ENCODE measurements at regions not wholly inside any gene's neighbourhood (a gene's known extent, or its start where the extent isn't known, plus 50 kb on each side); places are given as distances from the start of the nearest gene placed in this dataset.

DNA sequence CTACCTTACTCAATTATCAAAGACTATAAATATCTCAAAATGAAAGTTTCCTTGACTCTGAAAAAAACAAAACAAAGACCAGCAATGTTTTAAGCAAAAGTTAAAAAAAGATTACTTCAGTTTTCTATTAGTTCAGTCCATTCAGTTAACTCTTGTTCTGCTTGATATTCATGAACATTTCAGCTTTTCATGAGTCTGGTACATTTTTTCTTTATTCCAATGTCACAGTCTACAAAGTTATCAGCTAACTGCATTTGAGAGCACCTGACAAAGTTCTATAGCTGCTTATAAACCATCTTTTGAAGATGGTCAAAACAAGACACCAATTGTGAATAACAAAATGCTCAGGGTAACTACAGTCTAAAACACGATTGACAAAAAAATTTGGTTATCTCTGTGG lies 156.1 kb upstream of the NOX3 start:
- TF ChIP-seq, protein P1, sequence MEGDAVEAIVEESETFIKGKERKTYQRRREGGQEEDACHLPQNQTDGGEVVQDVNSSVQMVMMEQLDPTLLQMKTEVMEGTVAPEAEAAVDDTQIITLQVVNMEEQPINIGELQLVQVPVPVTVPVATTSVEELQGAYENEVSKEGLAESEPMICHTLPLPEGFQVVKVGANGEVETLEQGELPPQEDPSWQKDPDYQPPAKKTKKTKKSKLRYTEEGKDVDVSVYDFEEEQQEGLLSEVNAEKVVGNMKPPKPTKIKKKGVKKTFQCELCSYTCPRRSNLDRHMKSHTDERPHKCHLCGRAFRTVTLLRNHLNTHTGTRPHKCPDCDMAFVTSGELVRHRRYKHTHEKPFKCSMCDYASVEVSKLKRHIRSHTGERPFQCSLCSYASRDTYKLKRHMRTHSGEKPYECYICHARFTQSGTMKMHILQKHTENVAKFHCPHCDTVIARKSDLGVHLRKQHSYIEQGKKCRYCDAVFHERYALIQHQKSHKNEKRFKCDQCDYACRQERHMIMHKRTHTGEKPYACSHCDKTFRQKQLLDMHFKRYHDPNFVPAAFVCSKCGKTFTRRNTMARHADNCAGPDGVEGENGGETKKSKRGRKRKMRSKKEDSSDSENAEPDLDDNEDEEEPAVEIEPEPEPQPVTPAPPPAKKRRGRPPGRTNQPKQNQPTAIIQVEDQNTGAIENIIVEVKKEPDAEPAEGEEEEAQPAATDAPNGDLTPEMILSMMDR (IDR thresholded peaks at IDR 0.05), result no peak
- no peak for TF ChIP-seq POLR2AphosphoS5 (IDR thresholded peaks at IDR 0.05)
- TF ChIP-seq POLR2A (IDR thresholded peaks at IDR 0.05; ENCODE audit: low read depth), result no peak

Data from esophagus muscularis mucosa (tissue), 3 donors.